ENCODE measurements at regions not wholly inside any gene's neighbourhood (a gene's known extent, or its start where the extent isn't known, plus 50 kb on each side); places are given as distances from the start of the nearest gene placed in this dataset.
"Not testable (repeated sequence)": the region's sequence is repeated elsewhere in the genome, so short reads cannot be mapped to it uniquely, and the experiment has no call there.

GRCh38 chr6:100322886-100323285, 141.8 kb downstream of the SIM1 start:
- DNase-seq (ENCODE audit: low spot score) = no peak

DNA sequence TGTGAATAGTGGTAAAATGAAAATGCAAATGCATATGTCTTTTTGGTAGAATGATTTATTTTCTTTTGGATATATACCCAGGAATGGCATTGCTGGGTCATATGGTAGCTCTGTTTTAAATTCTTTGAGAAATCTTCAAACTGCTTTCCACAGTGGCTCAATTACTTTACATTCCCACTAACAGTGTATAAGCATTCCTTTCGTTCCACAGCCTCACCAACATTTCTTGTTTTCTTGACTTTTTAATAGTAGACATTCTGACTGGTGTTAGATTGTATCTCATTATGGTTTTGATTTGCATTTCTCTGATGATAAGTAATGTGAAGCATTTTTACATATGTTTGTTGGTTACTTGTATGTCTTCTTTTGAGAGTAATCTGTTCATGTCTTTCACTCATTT, 144.0 kb downstream of the SIM1 start:
- no peak for DNase-seq (ENCODE audit: low spot score)

DNA sequence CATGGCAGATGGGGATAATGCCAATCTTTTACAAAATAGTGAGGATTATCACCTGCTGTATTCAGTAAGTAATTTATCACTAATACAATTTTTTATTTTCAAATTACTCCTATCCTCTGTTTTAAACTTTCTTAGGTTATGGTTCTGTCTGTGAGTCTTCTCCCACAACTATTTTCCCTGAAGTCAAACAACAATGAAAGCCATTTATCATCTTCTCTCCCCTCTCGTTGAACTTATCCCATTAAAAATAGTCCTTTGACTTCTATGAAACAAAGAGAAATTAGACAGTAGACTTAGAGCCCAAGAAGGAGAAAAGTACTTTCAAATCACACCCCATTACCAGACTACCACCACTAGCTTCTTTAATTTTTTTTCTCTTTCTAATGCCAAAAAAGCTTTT, 147.7 kb downstream of the SIM1 start:
- DNase-seq (ENCODE audit: low spot score) = no peak

DNA sequence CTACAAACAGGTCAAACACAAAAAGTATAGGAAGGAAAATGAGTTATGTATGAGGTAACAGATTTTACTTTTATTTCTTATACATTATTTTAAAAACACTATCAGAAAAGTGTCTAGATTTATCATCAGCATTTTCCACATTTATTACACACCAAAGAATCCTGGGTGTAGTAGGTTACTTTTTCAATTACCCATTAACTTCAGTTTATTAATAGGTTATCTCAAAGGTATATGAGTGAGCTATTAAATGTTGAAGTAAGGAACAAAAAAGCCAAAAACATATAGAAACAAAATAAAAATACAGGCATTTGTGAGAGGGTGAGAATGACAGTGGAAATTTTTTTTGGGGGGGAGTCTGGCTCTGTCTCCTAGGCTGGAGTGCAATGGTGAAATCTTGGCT, 150.5 kb downstream of the SIM1 start:
- no peak for DNase-seq (ENCODE audit: low spot score)

- no peak for DNase-seq (ENCODE audit: low spot score)
Observed at GRCh38 chr6:100311707-100312251, 152.9 kb downstream of the SIM1 start.

DNA sequence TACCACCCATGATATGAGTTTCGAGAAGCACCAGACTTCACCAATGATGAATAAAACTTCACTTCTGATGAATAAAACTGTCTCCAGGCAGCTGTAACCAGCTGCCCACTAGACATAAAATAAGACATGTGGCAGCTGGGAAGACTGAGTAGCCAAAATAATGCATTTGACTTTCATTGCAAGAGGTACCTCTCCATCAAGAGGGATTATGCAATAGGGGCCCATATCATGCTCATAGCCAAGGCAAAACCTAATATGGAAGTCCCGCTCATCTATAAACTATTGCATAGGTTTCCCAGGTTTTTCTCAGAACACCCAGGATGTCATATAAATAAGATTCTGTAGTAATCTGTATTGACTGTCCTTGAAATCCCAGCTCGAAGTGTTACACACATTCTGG, 155.5 kb downstream of the SIM1 start:
- no peak for DNase-seq (ENCODE audit: low spot score)

DNA sequence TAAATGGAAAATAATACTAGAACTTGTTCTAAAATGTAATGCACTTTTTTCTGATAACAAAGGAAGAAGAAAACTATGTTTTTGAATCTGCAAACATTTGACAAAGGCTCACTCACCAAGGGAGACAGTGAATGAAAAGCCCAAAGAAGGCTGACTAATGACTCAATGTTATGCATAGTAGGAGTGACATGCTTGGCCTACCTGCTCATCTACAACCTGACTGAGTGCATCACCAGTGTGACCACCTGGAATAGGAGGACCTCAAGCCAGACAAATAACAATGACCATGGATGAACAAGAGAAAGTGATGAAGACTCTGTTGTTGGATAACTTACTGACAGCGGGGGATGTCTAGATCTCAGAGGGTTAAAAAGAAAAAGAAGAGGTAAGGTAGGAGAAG, 157.2 kb downstream of the SIM1 start:
- DNase-seq (ENCODE audit: low spot score) = no peak

- DNase-seq (ENCODE audit: low spot score) = no peak
Observed at GRCh38 chr6:100305209-100305869, 159.4 kb downstream of the SIM1 start.

- no peak for DNase-seq (ENCODE audit: low spot score)
Observed at GRCh38 chr6:100304575-100304974, 160.1 kb downstream of the SIM1 start.

DNA sequence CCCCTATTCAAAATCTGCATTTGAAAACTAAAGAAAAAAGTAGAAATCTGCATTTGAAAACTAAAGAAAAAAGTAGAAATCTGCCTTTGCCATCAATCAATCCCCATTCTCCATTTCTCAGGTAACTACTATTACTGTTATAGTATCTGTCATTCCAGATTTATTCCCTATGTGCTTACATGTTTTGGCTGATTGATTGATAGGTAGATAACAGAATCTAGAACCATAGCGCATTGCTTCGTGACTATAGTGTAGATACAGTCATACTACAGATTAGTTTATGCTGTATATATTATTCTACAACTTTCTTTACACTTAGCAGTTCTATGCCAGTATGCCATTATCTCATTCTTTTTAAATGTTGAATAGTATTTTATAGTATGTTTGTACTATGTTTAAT, 163.0 kb downstream of the SIM1 start:
- no peak for DNase-seq (ENCODE audit: low spot score)

DNA sequence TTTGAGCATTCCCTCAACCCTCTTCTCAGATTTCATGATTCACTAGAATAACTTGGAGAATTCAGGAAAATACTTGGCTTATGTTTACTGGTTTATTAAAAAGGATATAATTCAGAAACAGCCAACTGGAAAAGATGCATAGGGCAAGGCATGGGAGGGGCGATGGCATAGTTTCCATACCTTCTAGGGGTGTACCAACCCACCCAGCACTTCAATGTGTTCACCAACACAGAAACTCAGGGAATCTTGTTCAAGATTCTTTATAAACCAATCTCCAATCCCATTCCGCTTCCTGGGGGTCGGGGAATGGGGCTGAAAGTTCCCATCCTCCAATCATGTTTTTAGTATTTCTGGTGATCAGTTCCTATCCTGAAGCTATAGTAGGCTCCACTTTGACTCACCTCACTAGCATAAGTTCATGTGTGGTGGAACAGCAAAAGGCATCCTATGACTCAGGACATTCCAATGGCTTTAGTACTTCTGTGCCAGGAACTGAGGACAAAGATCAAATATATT, 164.4 kb downstream of the SIM1 start:
- no peak for DNase-seq (ENCODE audit: low spot score)

GRCh38 chr6:100296810-100297544, 167.7 kb downstream of the SIM1 start:
- no peak for DNase-seq (ENCODE audit: low spot score)

GRCh38 chr6:100295172-100295571, 169.5 kb downstream of the SIM1 start:
- not testable (repeated sequence) for DNase-seq (ENCODE audit: low spot score)

GRCh38 chr6:100289285-100289684, 175.4 kb downstream of the SIM1 start:
- DNase-seq (ENCODE audit: low spot score) = no peak

GRCh38 chr6:100288311-100288710, 176.4 kb downstream of the SIM1 start:
- DNase-seq (ENCODE audit: low spot score) = no peak

- DNase-seq (ENCODE audit: low spot score) = no peak
Observed at GRCh38 chr6:100283285-100283684, 181.4 kb downstream of the SIM1 start.

- no peak for DNase-seq (ENCODE audit: low spot score)
Observed at GRCh38 chr6:100281471-100281901, 183.2 kb downstream of the SIM1 start.

- DNase-seq (ENCODE audit: low spot score) = no peak
Observed at GRCh38 chr6:100276311-100277057, 188.2 kb downstream of the SIM1 start.

DNA sequence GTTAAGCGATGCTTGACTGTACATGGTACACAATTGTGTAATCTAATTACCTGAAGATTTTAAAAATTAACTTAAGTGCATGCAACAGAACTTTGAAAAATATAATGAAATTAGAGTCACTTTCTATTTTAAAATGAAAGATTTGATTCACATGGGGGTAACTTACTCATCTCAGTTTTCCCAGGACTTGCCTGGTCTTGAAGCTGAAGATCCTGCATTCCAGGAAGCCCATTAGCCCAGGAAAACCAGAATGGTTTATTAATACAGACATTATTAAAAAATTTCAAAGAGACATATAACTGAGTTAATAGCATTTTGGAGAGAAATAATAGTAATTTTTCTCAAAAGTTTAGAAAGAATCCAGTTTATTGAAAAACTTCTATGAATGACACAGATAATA, 190.6 kb downstream of the SIM1 start:
- no peak for DNase-seq (ENCODE audit: low spot score)

DNA sequence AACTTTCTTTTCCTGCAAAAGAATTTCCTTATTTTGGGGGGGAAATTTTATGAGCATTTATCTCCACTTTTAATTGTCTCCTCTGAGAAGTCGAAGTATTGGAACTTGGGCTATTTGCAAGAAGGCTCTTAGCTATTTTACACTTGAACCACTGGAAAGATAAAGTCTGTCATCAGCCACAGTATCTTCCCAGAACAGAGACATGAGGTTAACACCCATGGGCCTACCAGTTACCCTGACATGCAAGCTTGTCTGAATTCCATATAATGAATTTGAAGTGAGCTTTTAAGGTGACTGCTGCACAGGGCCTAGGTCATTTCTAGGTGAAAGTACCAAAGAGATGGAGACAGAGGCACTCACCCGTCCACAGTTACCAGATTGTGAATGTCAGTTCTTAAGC, 193.1 kb downstream of the SIM1 start:
- no peak for DNase-seq (ENCODE audit: low spot score)

- DNase-seq (ENCODE audit: low spot score) = no peak
Observed at GRCh38 chr6:100271202-100271601, 193.5 kb downstream of the SIM1 start.

DNA sequence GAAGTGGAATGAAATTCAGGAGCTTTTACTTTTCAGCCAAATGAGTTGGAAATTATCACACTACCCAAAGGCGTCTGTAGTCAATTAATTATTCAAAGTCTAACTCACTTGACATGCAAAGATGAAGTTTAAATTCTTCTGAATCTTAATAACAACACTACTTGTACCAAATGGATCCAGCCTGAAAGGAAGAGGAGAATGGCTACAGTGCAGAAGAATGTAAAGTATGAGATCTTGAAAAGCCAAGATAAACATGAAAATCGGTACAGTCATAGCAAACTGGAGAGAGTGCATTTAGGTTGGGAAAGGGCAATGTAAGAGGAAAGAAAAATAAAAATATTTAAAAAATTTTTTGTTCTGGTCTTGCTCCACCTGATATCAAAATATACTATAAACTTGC, 195.5 kb downstream of the SIM1 start:
- no peak for DNase-seq (ENCODE audit: low spot score)

- no peak for DNase-seq (ENCODE audit: low spot score)
Observed at GRCh38 chr6:100268326-100268725, 196.4 kb downstream of the SIM1 start.

Data from CD4-positive, alpha-beta T cell treated with Interleukin-2 at 100 ng/mL for 4 hours (primary cell).